BLaER1 treated with 17β-estradiol and CSF1 and Interleukin-3, amounts not matched to agents 10 nM and 100 nM (cell line): ENCODE measurements at regions not wholly inside any gene's neighbourhood (a gene's known extent, or its start where the extent isn't known, plus 50 kb on each side); places are given as distances from the start of the nearest gene placed in this dataset.

Source experiments
- H3K27ac ChIP-seq, 11 experiments: shearing (Covaris generic); formaldehyde crosslinking; 2 replicates each; pipeline ENCODE4 v1.8.1; 2022
- H3K27me3 ChIP-seq, 11 experiments: shearing (Covaris generic); formaldehyde crosslinking; 2 replicates each; pipeline ENCODE4 v1.8.1; 2022
- H3K36me3 ChIP-seq, 11 experiments: shearing (Covaris generic); formaldehyde crosslinking; 2 replicates each; pipeline ENCODE4 v1.8.1; 2022
- H3K4me1 ChIP-seq, 10 experiments: shearing (Covaris generic); formaldehyde crosslinking; 2 replicates each; pipeline ENCODE4 v1.8.1; 2022
- H3K4me2 ChIP-seq, 11 experiments: shearing (Covaris generic); formaldehyde crosslinking; 2 replicates each; pipeline ENCODE4 v1.8.1; 2022
- H3K4me3 ChIP-seq, 10 experiments: shearing (Covaris generic); formaldehyde crosslinking; 2 replicates each; pipeline ENCODE4 v1.8.1; 2022
- H3K9ac ChIP-seq, 11 experiments: shearing (Covaris generic); formaldehyde crosslinking; 2 replicates each; pipeline ENCODE4 v1.8.1; 2022
- H3K9me3 ChIP-seq, 11 experiments: shearing (Covaris generic); formaldehyde crosslinking; replicated peaks in 1 of 11; 2 replicates each; pipeline ENCODE4 v1.8.1; 2022
- H4K20me1 ChIP-seq, 11 experiments: shearing (Covaris generic); formaldehyde crosslinking; 2 replicates each; pipeline ENCODE4 v1.8.1; 2022
- Cebpa-rat ChIP-seq, 11 experiments: shearing (Covaris generic); IDR thresholded peaks; 2 replicates each; pipeline ENCODE4 v1.8.1; 2022

GRCh38 chr15:85880501-85881190 lies 85.9 kb upstream of the KLHL25 start:
- no peaks in the 10 kb centered on the region for H3K4me1 ChIP-seq
- H3K27me3 ChIP-seq: no peaks in the 10 kb centered on the region
- H3K9me3 ChIP-seq: peaks cover 0 to 9% (median 5%) of the 10 kb centered on the region in 11 experiments; a peak in 5 of 22 replicates
- H3K27ac ChIP-seq: no peak overlapping the region
- H3K9ac ChIP-seq: no peak overlapping the region
- H3K36me3 ChIP-seq: no peaks in the 10 kb centered on the region
- no peaks in the 10 kb centered on the region for H4K20me1 ChIP-seq
- no peak overlapping the region for H3K4me3 ChIP-seq
- TF ChIP-seq Cebpa-rat (IDR thresholded peaks at IDR 0.05): no peak
- H3K4me2 ChIP-seq: no peak overlapping the region

DNA sequence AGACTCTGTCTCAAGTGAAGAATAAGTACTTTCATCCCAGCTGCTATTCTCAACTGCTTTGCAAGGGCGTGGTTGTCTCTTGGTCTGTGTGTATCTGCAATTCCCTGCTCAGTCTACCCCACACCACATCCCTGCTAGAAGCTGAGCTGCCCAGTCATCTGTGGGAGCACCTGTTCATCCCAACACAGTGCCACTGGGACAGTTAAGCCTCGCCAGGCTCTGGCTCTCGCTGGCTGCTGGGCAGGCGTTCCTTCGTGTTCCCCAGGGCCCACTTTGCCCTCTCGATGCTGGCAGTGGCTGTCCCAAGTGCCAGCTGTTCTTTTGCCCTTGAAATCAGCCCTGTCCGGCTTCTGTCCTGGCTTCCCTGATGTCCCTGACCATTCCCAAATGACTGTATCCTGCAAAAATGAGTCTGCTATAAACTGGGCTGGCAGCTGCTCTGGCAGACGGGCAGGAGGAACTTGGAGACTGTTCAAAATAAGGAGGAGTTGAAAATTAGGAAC lies 91.6 kb upstream of the KLHL25 start:
- Histone ChIP-seq H3K4me1 (peaks cover 12 to 20% (median 13%) of the 10 kb centered on the region in 10 experiments; a peak in 18 of 20 replicates), H3K36me3 (no peaks in the 10 kb centered on the region), H3K27ac (no peak overlapping the region), H3K27me3 (no peaks in the 10 kb centered on the region), H3K9me3 (peaks cover 0 to 9% (median 5%) of the 10 kb centered on the region in 11 experiments; a peak in 5 of 22 replicates), H3K4me3 (no peak overlapping the region), H3K4me2 (peak overlapping the region in 1 of 11 experiments; percentile 35; a peak in 2 of 22 replicates), H3K9ac (no peak overlapping the region), H4K20me1 (no peaks in the 10 kb centered on the region)
- no peak for TF ChIP-seq Cebpa-rat (IDR thresholded peaks at IDR 0.05)

- TF ChIP-seq Cebpa-rat (IDR thresholded peaks at IDR 0.05): no peak
- Histone ChIP-seq H3K4me2 (peak overlapping the region; percentile 20 to 67 (median 47); a peak in 20 of 22 replicates), H3K4me3 (no peak overlapping the region), H3K27me3 (no peaks in the 10 kb centered on the region), H3K9ac (no peak overlapping the region), H3K9me3 (no peaks in the 10 kb centered on the region), H3K4me1 (peaks cover 12 to 22% (median 13%) of the 10 kb centered on the region in 10 experiments; a peak in 18 of 20 replicates), H3K27ac (no peak overlapping the region), H4K20me1 (no peaks in the 10 kb centered on the region), H3K36me3 (no peaks in the 10 kb centered on the region)
Measured at GRCh38 chr15:85889956-85890619, 95.4 kb upstream of the KLHL25 start.

DNA sequence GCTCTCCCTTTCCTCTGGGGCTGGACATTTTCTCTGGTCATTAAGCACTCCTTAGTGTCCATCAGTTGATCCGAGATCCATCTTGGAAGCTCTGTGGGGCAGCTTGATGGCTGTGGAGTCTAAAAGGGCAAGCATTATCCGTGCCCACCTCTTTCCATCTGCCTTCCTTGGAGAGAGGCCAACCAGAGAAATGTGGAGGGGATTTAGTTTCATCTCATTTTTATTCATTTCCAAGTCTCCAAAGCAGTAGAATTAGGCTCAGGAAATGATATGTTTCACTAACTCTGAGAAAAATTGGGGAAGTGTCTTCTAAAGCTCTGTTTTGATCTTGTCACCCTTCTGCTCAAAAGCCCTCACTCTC lies 95.9 kb upstream of the KLHL25 start:
- Histone ChIP-seq H3K4me2 (peak overlapping the region; percentile 20 to 67 (median 47); a peak in 20 of 22 replicates), H3K9ac (no peak overlapping the region), H4K20me1 (no peaks in the 10 kb centered on the region), H3K27ac (no peak overlapping the region), H3K27me3 (no peaks in the 10 kb centered on the region), H3K4me1 (peaks cover 12 to 22% (median 13%) of the 10 kb centered on the region in 10 experiments; a peak in 18 of 20 replicates), H3K9me3 (no peaks in the 10 kb centered on the region), H3K36me3 (no peaks in the 10 kb centered on the region), H3K4me3 (no peak overlapping the region)
- TF ChIP-seq Cebpa-rat (IDR thresholded peaks at IDR 0.05): no peak

GRCh38 chr15:85891470-85891869 lies 96.7 kb upstream of the KLHL25 start:
- no peaks in the 10 kb centered on the region for H3K9me3 ChIP-seq
- H4K20me1 ChIP-seq: no peaks in the 10 kb centered on the region
- no peak overlapping the region for H3K27ac ChIP-seq
- no peak for TF ChIP-seq Cebpa-rat (IDR thresholded peaks at IDR 0.05)
- H3K4me2 ChIP-seq: peak overlapping the region in 8 of 11 experiments; percentile 30 to 63 (median 45); a peak in 7 of 22 replicates
- peaks cover 12 to 18% (median 13%) of the 10 kb centered on the region in 10 experiments; a peak in 18 of 20 replicates for H3K4me1 ChIP-seq
- H3K27me3 ChIP-seq: no peaks in the 10 kb centered on the region
- H3K9ac ChIP-seq: no peak overlapping the region
- H3K36me3 ChIP-seq: no peaks in the 10 kb centered on the region
- H3K4me3 ChIP-seq: no peak overlapping the region

- no peak for TF ChIP-seq Cebpa-rat (IDR thresholded peaks at IDR 0.05)
- H3K27me3 ChIP-seq: no peaks in the 10 kb centered on the region
Measured at GRCh38 chr15:85892232-85892631, 97.5 kb upstream of the KLHL25 start.

DNA sequence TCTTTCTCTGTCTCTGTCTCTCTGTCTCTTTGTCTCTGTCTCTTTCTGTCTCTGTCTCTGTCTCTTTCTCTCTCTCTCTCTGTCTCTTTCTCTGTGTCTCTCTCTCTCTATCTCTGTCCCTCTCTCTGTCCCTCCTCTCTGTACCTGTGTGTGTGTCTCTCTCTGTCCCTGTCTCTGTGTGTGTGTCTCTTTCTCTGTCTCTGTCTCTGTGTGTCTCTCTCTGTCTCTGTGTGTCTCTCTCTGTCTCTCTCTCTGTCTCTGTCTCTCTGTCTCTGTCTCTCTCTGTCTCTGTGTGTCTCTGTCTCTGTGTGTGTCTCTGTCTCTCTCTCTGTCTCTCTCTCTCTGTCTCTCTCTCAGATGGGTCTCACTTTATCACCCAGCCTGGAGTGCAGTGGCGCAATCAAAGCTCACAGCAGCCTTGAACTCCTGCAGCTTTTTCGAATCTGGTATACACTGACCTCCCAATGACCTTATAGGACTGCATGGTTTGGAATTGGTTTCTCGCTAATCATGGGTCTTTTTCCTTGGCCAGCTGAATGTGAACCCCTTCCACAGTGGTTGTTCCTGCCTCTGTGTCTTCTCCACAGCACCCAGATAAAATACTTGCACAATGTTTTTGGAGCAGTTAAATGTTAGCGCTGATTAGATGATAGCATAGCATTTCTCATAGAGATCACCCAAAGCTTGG lies 102.6 kb upstream of the KLHL25 start:
- no peak overlapping the region for H3K27ac ChIP-seq
- no peaks in the 10 kb centered on the region for H3K27me3 ChIP-seq
- no peaks in the 10 kb centered on the region for H3K9me3 ChIP-seq
- H3K4me2 ChIP-seq: peak overlapping the region in 1 of 11 experiments; percentile 3; a peak in 1 of 22 replicates
- TF ChIP-seq Cebpa-rat (IDR thresholded peaks at IDR 0.05): no peak
- H3K4me3 ChIP-seq: no peak overlapping the region
- H3K36me3 ChIP-seq: no peaks in the 10 kb centered on the region
- no peaks in the 10 kb centered on the region for H4K20me1 ChIP-seq
- no peak overlapping the region for H3K9ac ChIP-seq
- H3K4me1 ChIP-seq: 0 out of 20 replicates have a peak, but pooled peaks cover 0 to 7% (median 0%) of the 10 kb centered on the region in 10 experiments

More at GRCh38 chr15:85892232-85892631, 97.5 kb upstream of the KLHL25 start:
- Histone ChIP-seq H3K4me3 (no peak overlapping the region), H3K4me1 (peaks cover 12 to 17% (median 13%) of the 10 kb centered on the region in 10 experiments; a peak in 18 of 20 replicates), H3K4me2 (no peak overlapping the region), H3K9ac (no peak overlapping the region), H3K9me3 (no peaks in the 10 kb centered on the region), H4K20me1 (no peaks in the 10 kb centered on the region), H3K36me3 (no peaks in the 10 kb centered on the region), H3K27ac (no peak overlapping the region)

DNA sequence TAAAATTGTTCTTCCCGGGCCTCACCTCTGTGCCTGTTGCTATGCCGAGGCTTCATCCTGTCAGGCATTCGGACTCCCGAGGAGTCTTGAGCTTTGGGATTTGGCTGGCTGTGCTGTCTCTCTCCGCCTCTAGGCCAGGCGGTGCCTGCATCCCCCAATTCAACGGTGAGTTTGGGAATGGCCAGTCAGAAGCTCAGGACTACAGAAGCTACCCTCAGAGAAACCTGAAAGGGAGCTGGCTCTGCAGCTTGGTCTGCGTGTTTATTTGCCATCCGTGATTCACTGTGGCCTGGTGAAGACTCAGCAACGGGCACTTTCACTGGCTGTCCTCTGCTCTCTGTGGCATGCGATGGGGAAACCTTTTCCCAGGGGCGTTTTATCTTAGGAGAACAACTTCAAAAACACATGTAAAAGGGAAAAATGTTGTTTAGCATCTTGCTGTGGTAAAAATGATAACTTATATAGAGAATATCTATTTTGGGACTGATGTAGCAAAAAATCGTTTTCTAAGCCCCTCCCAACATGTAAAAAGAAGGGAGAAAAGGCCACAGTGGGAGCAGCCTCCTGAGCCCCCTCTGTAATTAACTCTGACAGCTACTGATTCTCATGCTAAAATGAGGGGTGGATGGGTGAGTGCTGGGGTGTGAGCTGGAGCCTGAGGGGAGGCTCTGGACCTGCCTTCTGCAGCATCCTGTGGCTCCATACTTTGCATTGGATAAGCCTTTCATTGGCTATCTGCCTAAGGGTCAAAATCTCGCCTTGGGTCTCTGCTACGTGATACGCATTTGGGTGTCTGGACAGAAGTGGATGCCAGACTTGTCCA lies 103.4 kb upstream of the KLHL25 start:
- H4K20me1 ChIP-seq: no peaks in the 10 kb centered on the region

More for the DNA sequence above, 103.4 kb upstream of the KLHL25 start:
- Histone ChIP-seq H3K36me3 (no peaks in the 10 kb centered on the region), H3K27ac (no peak overlapping the region), H3K4me3 (no peak overlapping the region), H3K4me2 (0 out of 22 replicates have a peak overlapping the region, but pooled peaks of 1 of the 11 experiments have one; percentile 3), H3K4me1 (0 out of 20 replicates have a peak, but pooled peaks cover 0 to 7% (median 0%) of the 10 kb centered on the region in 10 experiments), H3K27me3 (no peaks in the 10 kb centered on the region), H3K9ac (no peak overlapping the region), H3K9me3 (no peaks in the 10 kb centered on the region)
- TF ChIP-seq Cebpa-rat (IDR thresholded peaks at IDR 0.05): no peak
